Motor neuron (in vitro differentiated cells): ENCODE measurements at regions not wholly inside any gene's neighbourhood (a gene's known extent, or its start where the extent isn't known, plus 50 kb on each side); places are given as distances from the start of the nearest gene placed in this dataset.
A peak's percentile ranks its signal among the peaks of the same experiment; 100 is the strongest.

Experiments used
- ATAC-seq, 8 experiments: fragments of 200-7000 bp; cut with Tn5 transposase; replicated peaks in 6 of 8; 2 replicates each; pipeline ENCODE4 v1.8.0; 2021; ENCODE audit warnings: mild to moderate bottlenecking in 8 of 8, moderate library complexity in 8 of 8
- H3K27ac ChIP-seq, 2 donors: fragments of 250-450 bp; sonication (Bioruptor Pico); 2 replicates each; pipeline ENCODE4 v1.9.0; 2021; ENCODE audit warnings: antibody characterized with exemption in 2 of 2, mild to moderate bottlenecking in 2 of 2, moderate library complexity in 1 of 2
- H3K4me1 ChIP-seq, 2 donors: fragments of 250-450 bp; sonication (Bioruptor Pico); replicated peaks in 1 of 2; 2 replicates each; pipeline ENCODE4 v1.6.1; 2021; ENCODE audit warnings: antibody characterized with exemption in 2 of 2, mild to moderate bottlenecking in 2 of 2, moderate library complexity in 1 of 2
- H3K4me3 ChIP-seq, 5 donors: fragments of 250-450 bp; sonication (Bioruptor Pico); 2 replicates each; pipeline ENCODE4 v1.9.0; 2021; ENCODE audit warnings: antibody characterized with exemption in 5 of 5, mild to moderate bottlenecking in 5 of 5, moderate library complexity in 4 of 5
- WGBS, 10 experiments: fragments of 450-650 bp; shearing (Covaris generic); methylation state at CpG; one replicate each; pipeline ENCODE4 v1.0.0; 2022; 5-methylcytosine and 5-hydroxymethylcytosine counted together
- in situ Hi-C, 9 experiments: fragments of 400-800 bp; cut with MboI; loops; one replicate each; pipeline ENCODE4 v1.15.0; 2021; ENCODE audit warnings: low sequenced_read_pairs in 9 of 9, low pct_unique_long_range_greater_than_20kb in 2 of 9; ENCODE audit not compliant: unreplicated experiment in 9 of 9

DNA sequence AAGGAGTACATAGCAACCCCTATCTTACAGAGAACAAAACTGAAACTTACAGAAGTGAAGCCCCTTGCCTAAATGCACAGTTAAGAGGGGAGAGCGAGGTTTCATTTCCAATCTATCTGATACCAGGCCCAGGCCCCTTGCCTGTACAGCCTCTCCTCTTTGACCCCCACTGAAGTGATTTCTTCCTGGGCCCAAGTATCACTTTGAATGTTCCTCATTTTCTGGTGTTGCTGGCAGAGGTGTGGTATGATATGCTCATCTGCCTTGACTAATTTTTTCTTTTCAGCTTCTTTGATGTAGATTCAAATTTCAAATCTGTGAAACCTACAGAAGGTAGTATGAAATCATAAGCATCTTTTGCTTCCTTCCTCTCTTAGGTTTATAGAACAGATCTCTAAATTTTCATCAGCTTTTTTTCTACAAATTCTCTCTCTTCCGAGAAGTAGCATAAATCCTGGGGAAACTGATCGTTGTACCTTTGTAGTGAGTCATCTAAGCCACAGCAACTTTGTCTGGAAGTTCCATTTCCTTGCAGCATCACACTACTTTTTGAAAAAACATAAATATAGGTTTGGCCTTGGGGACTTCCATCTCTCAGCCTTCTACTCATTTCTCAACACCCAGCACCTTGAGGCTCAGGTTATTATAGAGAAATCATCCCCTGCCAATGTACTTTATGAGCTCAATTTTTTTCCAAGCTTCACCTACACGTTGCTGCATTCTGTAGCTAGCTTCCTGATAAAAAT is 402.4 kb upstream of the PTGER4 start:
- Histone ChIP-seq H3K4me3 (no peak overlapping the region), H3K4me1 (no peaks in the 10 kb centered on the region), H3K27ac (no peak overlapping the region)
- in situ Hi-C loops: no loop called here
- no peak for ATAC-seq
- WGBS, 10 experiments: 50 to 89% (median 81%) methylated on average over 2 to 4 of the region's 4 CpGs; no CpG with 5 or more reads in 2 of the 10 experiments

DNA sequence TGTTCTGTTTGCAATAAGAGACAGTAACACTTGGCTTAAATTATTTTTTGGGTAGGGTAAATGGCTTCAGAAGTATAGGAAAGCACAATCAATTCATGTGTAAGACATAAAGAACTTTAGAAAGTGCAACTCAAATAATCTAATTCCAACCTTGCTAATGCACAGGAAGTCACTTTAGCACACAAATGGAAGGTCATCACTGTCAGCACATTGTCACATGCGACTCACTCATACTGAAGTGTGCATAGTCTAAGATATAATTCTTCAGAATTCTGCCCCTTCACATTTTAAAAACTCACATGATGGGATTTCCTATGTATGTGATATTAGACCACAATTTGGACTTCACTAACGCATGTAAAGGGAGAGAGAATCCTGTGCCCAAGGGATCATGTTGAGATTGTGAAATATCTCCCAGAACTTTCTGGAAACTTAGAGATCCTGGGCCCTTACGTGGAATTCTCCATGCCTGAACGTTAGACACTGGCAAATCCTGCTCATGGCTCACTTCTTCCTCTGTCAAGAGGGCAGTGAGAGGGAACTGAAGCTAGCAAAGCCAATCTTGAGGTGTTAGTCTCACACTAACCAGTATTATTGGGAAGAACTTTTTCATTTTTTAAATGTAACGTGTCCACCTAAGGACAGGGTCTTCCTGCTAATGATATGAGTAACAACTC is 403.2 kb upstream of the PTGER4 start:
- 60 to 100% (median 86%) methylated on average over 1 to 5 of the region's 5 CpGs; no CpG with 5 or more reads in 1 of the 10 experiments for WGBS, 10 experiments
- in situ Hi-C loops: no loop called here
- Histone ChIP-seq H3K4me1 (no peaks in the 10 kb centered on the region), H3K4me3 (no peak overlapping the region), H3K27ac (no peak overlapping the region)
- ATAC-seq: no peak

DNA sequence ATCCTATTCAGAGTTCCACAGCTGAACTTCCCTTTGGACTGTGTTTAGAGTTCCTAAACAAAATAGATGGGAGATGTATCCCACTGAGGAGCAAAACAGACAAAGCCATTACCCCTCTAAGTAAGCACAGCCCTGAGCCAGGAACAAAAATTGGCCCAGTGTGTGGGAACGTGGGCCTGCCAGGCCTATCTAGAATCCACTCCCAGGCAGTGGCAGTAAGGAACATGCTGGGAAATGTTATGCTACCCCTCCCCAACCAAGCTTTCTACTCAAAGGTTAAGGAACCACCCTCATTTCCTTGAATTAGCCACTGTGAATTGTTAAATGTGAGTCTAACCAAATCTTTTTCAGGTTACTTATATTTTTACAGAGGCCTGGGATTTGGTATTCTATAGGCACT is 405.1 kb upstream of the PTGER4 start:
- Histone ChIP-seq H3K4me1 (no peaks in the 10 kb centered on the region), H3K4me3 (no peak overlapping the region), H3K27ac (no peak overlapping the region)
- 0 to 100% (median 41%) methylated on average over 1 of the region's 1 CpG; no CpG with 5 or more reads in 6 of the 10 experiments for WGBS, 10 experiments
- in situ Hi-C loops: no loop called here
- ATAC-seq: peak in 2 of 8 experiments; percentile 67 to 73

DNA sequence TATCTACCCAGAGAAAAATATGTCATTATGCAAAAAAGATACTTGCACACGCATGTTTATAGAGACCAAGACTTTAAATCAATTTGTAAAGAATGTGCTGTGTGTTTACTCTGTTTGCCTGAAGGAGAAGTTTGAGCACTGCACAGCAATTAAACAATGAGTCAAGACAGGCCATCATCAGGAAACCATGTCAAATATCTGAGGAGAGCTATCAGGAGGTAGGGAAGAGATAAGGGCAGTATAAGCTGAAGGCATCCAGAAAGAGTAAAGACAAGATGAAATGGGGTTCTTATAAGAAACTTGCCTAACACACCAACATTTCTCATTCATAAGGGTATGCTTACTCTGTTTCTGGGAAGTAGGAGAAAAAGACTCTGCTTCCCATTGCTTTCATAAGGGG is 405.8 kb upstream of the PTGER4 start:
- in situ Hi-C loops: no loop called here
- no peak overlapping the region for H3K4me3 ChIP-seq
- H3K4me1 ChIP-seq: no peaks in the 10 kb centered on the region
- H3K27ac ChIP-seq: no peak overlapping the region
- WGBS, 10 experiments: 62 to 100% (median 80%) methylated on average over 1 of the region's 1 CpG; no CpG with 5 or more reads in 3 of the 10 experiments
- ATAC-seq: no peak

DNA sequence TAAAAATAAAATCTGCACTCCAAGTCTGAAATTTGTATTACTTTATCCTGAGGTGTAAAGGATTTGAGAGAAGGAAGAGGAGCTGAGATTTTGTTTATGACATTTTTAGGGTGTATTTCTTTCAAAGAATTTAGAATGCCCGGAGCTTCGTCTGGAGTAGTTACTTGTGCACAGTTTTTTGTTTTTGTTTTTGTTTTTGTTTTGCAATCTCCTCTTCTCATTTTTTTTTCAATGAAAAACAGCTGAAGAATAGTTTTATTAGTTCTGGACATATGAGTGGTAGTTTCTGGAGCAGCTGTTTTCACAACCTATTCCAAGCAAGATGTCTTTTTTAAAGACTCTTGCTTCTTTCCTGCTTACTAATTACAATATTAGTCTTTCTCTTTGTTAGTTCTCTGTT is 408.2 kb upstream of the PTGER4 start:
- Histone ChIP-seq H3K4me1 (no peaks in the 10 kb centered on the region), H3K4me3 (no peak overlapping the region), H3K27ac (no peak overlapping the region)
- 24 to 100% (median 96%) methylated on average over 2 of the region's 2 CpGs; no CpG with 5 or more reads in 1 of the 10 experiments for WGBS, 10 experiments
- no peak for ATAC-seq
- in situ Hi-C loops: no loop called here

DNA sequence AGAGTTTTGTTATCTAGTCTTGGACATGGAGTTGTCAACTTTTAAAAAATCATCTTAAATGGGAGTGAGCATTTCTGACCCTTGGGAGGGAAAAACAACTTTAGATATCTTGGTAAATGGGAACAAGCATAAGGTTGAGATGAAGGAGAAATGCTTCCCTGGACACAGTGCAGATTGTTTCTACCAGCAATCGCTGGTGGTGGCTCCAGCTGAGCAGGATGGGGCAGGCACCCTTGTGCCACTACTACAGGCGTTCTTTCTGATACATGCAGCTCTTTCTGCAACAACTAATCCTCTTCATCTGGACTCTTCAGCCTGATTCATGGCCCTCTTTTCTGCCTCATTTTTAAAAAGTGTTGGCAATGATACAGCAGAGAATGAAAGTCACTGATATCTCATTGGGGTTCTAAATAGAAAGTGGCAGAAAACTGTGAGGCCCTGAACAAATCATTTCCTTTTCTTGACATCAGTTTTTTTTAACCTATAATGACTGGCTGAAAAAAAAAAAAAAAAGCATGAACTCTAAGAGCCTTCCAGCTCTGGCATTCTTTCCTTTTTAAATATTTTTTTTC is 409.4 kb upstream of the PTGER4 start:
- in situ Hi-C loops: no loop called here
- no peak overlapping the region for H3K27ac ChIP-seq
- H3K4me1 ChIP-seq: no peaks in the 10 kb centered on the region
- ATAC-seq: no peak
- 0 to 100% (median 74%) methylated on average over 1 to 2 of the region's 2 CpGs; no CpG with 5 or more reads in 1 of the 10 experiments for WGBS, 10 experiments
- no peak overlapping the region for H3K4me3 ChIP-seq

DNA sequence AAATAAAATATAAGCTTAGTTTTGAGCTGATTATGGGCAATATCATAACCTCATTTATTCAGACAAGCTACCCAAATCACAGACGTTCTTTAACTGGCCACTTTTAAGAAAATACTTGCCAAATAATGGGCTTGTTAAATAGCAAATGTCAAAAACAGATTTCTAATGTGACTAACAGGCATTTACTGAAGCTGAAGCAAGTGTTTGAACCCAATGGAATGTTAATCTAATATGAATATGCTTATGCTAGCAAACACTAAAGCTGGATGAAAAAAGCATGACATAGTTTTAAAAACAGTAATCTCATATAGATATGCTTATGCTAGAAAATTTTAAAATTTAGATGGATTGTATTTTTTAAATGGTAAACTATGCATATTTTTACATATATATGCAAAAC is 411.6 kb upstream of the PTGER4 start:
- 0 to 100% (median 69%) methylated on average over 1 of the region's 1 CpG; no CpG with 5 or more reads in 2 of the 10 experiments for WGBS, 10 experiments
- ATAC-seq: peak in 3 of 8 experiments; percentile 80 to 96 (median 81)
- no peak overlapping the region for H3K4me3 ChIP-seq
- H3K4me1 ChIP-seq: no peaks in the 10 kb centered on the region
- in situ Hi-C loops: no loop called here
- no peak overlapping the region for H3K27ac ChIP-seq

DNA sequence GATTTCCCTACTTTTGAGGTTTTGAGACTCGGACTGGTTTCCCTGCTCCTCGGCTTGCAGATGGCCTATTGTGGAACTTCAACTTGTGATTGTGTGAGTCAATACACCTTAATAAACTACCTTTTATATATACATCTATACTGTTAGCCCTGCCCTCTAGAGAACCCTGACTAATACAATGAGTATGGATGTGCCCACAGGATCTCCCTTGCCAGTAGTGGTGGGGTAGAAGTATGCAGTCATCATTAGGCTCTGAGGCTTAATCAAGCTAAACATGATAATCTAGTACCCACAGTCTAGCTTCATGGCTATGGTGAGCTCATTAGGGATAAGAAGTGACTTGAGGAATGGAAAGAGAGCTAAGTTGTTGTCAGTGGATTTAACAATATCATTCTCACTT is 412.8 kb upstream of the PTGER4 start:
- in situ Hi-C loops: no loop called here
- H3K27ac ChIP-seq: no peak overlapping the region
- no peaks in the 10 kb centered on the region for H3K4me1 ChIP-seq
- 72 to 100% (median 80%) methylated on average over 1 to 2 of the region's 2 CpGs; no CpG with 5 or more reads in 6 of the 10 experiments for WGBS, 10 experiments
- H3K4me3 ChIP-seq: no peak overlapping the region
- no peak for ATAC-seq

DNA sequence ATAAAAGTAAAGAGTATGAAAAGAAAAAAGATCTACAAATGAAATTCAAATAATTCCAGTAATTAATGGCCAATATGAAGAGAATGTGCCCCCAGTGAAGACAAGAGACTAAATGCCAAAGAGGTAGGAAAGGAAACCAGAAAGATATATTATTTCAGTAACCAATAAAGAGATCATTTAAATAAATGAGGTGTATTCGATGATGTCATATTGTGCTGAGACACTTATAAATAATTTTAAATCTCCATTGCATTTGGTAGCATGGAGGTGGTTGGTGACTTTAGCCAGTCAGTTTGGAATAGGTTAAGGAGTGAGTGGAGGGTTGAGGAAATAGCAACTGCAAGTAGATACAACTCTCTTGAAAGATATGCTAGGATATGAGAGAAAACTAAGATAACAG is 417.7 kb upstream of the PTGER4 start:
- ATAC-seq: no peak
- in situ Hi-C loops: no loop called here
- Histone ChIP-seq H3K4me1 (no peaks in the 10 kb centered on the region), H3K27ac (no peak overlapping the region), H3K4me3 (no peak overlapping the region)
- 56 to 100% (median 79%) methylated on average over 1 of the region's 1 CpG for WGBS, 10 experiments

DNA sequence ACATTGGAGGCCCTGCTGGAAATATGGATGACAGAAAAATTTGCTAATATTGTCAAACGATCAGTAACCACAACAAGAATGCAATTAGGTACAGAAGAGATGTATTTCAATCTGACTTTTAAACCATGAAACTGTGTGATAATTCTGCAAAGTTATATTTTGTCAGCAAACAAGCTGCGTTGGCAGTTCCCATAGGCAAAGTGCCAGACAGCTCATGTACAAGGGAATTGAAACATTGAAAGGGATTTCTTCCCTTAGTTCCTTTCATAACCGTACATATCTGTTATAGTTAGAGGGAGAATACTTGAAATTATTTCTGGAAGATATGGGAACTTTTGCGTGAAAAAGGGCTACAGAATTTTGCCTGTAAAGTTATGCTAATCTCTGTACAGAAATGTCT is 419.4 kb upstream of the PTGER4 start:
- in situ Hi-C loops: no loop called here
- no peak overlapping the region for H3K27ac ChIP-seq
- H3K4me3 ChIP-seq: no peak overlapping the region
- WGBS, 10 experiments: 21 to 100% (median 73%) methylated on average over 1 to 4 of the region's 4 CpGs
- no peaks in the 10 kb centered on the region for H3K4me1 ChIP-seq
- no peak for ATAC-seq

DNA sequence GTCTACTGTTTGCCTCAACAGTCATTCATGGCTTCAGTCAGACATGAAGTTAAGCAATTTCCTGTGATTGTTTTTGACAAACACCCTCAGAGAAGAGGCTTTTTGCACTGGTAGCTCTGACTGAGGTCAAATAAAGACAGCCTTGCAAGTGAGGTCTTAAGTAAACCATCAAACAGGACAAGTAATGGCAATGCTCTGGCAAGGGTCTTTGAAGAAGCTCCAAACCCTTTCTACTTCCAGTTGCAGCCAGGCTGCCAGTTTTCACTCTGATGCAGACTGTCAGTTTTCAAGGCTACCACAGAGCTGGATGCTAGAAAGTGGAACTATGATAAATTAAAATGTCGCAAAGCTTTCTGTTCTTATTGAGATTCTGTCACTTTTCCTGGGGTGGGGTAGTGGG is 421.5 kb upstream of the PTGER4 start:
- in situ Hi-C loops: no loop called here
- no peak for ATAC-seq
- no peak overlapping the region for H3K27ac ChIP-seq
- WGBS, 10 experiments: 78 to 100% (median 100%) methylated on average over 1 of the region's 1 CpG; no CpG with 5 or more reads in 5 of the 10 experiments
- no peak overlapping the region for H3K4me3 ChIP-seq
- H3K4me1 ChIP-seq: no peaks in the 10 kb centered on the region

DNA sequence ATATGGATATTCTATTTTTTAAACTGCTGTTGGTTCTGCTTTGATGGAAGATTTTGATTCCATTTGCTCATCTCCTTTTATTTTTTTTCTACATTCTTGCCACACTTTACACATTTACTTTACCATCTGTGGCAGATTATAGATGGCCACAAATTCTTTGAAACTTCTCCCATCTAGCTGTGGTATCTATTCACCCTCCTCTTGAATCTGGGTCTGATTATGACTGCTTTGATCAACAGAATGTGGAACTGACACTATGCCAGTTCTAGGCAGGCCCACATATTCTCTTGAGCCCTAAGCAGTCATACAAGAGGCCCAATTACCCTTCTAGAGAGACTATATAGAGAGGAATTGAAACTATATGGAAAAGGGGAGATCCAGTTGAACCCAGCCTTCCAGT is 439.0 kb upstream of the PTGER4 start:
- Histone ChIP-seq H3K4me3 (no peak overlapping the region), H3K27ac (no peak overlapping the region), H3K4me1 (no peaks in the 10 kb centered on the region)
- ATAC-seq: no peak
- in situ Hi-C loops: no loop called here

DNA sequence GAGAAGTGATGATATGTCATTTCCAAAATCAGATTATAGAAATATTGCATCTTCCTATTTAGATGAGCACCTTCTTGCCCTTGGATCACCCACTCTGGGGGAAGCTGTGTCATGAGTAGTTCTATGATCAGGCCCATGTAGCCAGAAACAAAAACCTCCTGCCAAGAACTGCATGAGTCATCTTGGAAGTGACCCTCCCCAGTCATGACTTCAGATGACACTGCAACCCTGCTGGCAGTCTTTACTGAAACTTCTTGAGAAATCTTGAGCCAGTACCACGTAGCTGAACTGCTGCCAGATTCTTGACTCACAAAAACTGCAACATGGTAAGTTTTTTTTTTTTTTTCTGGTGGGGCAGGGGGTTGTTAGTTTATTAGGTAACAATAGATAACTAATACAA is 439.6 kb upstream of the PTGER4 start:
- WGBS, 10 experiments: 0 to 56% (median 24%) methylated on average over 1 of the region's 1 CpG; no CpG with 5 or more reads in 6 of the 10 experiments
- Histone ChIP-seq H3K27ac (no peak overlapping the region), H3K4me3 (no peak overlapping the region), H3K4me1 (no peaks in the 10 kb centered on the region)
- no peak for ATAC-seq
- in situ Hi-C loops: no loop called here
